Stimulated activated naive B cell treated with anti-CD40 and anti-IgM and Interleukin-4, amounts not matched to agents 10 μg/mL and 1 μg/mL and 100 μg/mL, for 72 hours (primary cell): ENCODE measurements at regions not wholly inside any gene's neighbourhood (a gene's known extent, or its start where the extent isn't known, plus 50 kb on each side); places are given as distances from the start of the nearest gene placed in this dataset.

Experiments
- ATAC-seq, 2 donors: fragments of 150-1000 bp; cut with Tn5 transposase; replicated peaks; 2 replicates each; pipeline ENCODE4 v1.10.0; 2021; ENCODE audit warnings: moderate library complexity in 1 of 2
- DNase-seq: peaks from one replicate; pipeline ENCODE4 v3.0.0; 2021
- H3K27ac Mint-ChIP-seq: one replicate; pipeline ENCODE4 v1.8.0; 2022; ENCODE audit warnings: mild to moderate bottlenecking, mixed read lengths
- H3K27me3 Mint-ChIP-seq, 2 donors: one replicate each; pipeline ENCODE4 v1.8.0; 2022; ENCODE audit warnings: mixed read lengths in 2 of 2
- H3K36me3 Mint-ChIP-seq, 2 donors: one replicate each; pipeline ENCODE4 v1.8.0; 2022; ENCODE audit warnings: mixed read lengths in 2 of 2, mild to moderate bottlenecking in 1 of 2
- H3K4me1 Mint-ChIP-seq, 2 donors: one replicate each; pipeline ENCODE4 v1.8.0; 2022; ENCODE audit warnings: mixed read lengths in 2 of 2, mild to moderate bottlenecking in 1 of 2
- H3K4me3 Mint-ChIP-seq, 2 donors: one replicate each; pipeline ENCODE4 v1.8.0; 2022; ENCODE audit warnings: mild to moderate bottlenecking in 2 of 2, mixed read lengths in 2 of 2, moderate library complexity in 1 of 2
- H3K9me3 Mint-ChIP-seq, 2 donors: one replicate each; pipeline ENCODE4 v1.8.0; 2022; ENCODE audit warnings: mixed read lengths in 2 of 2, mild to moderate bottlenecking in 1 of 2

DNA sequence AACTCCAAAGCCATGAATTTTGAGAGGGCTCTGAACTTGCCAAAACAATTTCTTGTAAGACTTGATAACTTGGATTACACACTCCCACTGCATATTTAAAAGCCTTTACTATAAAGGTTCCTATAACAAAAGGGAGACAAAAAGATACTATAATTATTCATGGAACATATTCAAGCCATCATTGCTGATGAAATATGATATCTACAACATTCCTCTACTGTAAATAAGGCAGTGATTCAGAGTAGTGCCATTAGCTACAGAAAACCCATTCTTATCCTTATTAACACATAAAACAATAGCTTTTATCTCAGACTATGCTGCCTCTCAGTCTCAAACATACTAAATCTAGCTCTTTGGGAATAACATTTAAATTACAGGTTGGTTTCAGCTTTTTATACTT lies 675.5 kb upstream of the CXADR start:
- Mint-ChIP-seq H3K4me1 (no peaks in the 10 kb centered on the region), H3K27ac (no peak overlapping the region), H3K36me3 (no peaks in the 10 kb centered on the region), H3K27me3 (no peaks in the 10 kb centered on the region), H3K4me3 (no peak overlapping the region), H3K9me3 (peaks cover 0 to 1% of the 10 kb centered on the region in 2 donors)
- DNase-seq = no peak
- ATAC-seq = no peak

DNA sequence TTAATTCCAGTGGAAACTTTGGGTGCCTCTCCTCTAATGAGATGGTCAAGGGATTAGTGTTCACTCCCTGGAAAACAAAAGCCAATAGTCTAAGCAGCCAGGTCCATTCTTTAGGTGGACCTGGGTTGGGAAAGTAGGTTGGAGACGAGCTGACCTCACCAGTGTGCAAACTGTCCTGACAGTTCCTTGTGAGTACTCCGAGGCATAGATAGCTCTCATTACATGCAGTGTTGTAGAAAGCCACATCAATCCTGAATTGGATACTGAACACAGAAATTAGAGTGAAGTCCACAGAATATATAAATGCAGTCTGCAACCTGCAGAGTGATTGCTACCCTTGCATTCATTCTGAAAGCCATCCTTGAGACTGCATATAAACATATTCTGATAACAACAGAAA lies 675.1 kb upstream of the CXADR start:
- Mint-ChIP-seq H3K4me1 (no peaks in the 10 kb centered on the region), H3K4me3 (no peak overlapping the region)

DNA sequence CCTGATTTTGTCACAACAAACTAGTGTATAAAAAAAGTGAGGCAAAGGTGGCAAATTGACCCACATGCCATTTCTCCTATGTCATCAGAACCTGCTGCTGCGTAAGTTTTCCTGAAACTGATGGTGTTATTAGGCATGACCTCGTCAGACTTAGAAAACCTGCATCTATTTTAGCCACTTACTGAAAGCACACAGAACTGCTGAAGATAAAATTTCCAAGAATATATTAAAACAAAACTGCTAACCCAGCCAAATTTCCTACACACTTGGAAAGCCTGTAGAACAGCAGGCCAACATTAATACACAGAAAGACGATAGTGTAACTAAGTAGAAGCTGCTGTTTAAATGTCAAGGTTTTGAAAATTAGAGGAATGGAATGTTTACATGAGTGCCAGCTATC lies 674.5 kb upstream of the CXADR start:
- no peak overlapping the region for H3K27ac Mint-ChIP-seq
- no peak overlapping the region for H3K4me3 Mint-ChIP-seq
- no peaks in the 10 kb centered on the region for H3K27me3 Mint-ChIP-seq
- H3K36me3 Mint-ChIP-seq = no peaks in the 10 kb centered on the region
- ATAC-seq (no peak), DNase-seq (no peak)
- no peaks in the 10 kb centered on the region for H3K4me1 Mint-ChIP-seq
- H3K9me3 Mint-ChIP-seq = peaks cover 0 to 1% of the 10 kb centered on the region in 2 donors

More for the DNA sequence above, 675.1 kb upstream of the CXADR start:
- Mint-ChIP-seq H3K27me3 (no peaks in the 10 kb centered on the region), H3K27ac (no peak overlapping the region), H3K36me3 (no peaks in the 10 kb centered on the region), H3K9me3 (peaks cover 0 to 1% of the 10 kb centered on the region in 2 donors)
- DNase-seq (no peak), ATAC-seq (no peak)

DNA sequence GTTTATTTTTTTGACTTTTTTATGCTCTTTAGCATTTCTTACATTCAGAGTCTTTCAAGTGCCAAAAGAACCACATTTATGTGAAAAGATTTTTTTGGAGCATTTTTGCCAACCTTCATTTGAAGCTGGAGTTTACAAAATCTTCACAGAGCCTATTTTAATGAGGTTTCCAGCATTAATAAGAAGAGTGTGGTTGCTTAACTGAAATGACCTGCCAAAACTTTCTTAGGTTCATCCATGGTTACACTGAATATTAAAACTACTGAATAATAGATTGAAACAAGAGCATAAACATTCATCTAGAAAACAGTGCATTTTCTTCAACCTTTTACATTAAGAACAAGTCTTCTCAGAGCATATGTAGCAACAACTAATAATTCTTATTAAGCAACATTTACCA lies 672.3 kb upstream of the CXADR start:
- Mint-ChIP-seq H3K9me3 (no peaks in the 10 kb centered on the region), H3K4me3 (no peak overlapping the region), H3K27ac (no peak overlapping the region), H3K27me3 (no peaks in the 10 kb centered on the region), H3K36me3 (no peaks in the 10 kb centered on the region), H3K4me1 (no peaks in the 10 kb centered on the region)
- DNase-seq (no peak), ATAC-seq (no peak)

DNA sequence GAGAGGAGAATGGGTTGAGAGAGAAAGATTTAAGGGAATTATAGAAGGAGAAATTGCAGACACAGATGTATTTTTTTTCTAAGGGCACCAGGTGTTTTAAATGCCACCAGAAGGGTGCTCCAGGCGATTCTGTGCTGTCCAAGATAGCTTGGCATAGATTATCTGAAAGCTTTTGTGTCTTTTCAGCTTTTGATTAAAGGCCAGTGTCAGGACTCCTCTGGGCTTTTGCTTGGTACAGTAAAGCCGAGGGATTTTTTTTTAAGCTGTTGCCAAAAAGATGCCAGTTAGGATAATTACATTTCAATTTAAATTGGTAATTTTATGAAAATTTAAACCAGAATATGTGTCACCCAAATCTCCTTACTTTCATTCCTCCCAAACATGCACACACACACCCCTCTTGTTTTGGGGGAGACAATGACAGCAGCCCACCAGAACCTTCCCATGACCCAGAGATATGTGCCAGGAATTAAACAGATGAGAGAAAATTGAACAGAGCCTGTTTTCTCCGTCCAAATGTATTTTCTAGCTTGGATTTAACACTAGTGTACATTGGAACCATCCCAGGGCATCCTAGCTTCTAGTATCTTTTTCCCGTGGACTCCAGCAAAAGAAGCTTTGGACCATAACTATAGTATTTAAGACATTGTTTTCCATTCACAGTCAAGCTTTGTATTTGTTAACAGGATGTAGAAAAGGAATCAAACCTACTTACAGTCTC lies 670.7 kb upstream of the CXADR start:
- ATAC-seq = no peak
- no peaks in the 10 kb centered on the region for H3K27me3 Mint-ChIP-seq
- H3K4me3 Mint-ChIP-seq = no peak overlapping the region
- no peaks in the 10 kb centered on the region for H3K4me1 Mint-ChIP-seq
- H3K9me3 Mint-ChIP-seq = no peaks in the 10 kb centered on the region
- no peaks in the 10 kb centered on the region for H3K36me3 Mint-ChIP-seq
- no peak overlapping the region for H3K27ac Mint-ChIP-seq
- DNase-seq = no peak

DNA sequence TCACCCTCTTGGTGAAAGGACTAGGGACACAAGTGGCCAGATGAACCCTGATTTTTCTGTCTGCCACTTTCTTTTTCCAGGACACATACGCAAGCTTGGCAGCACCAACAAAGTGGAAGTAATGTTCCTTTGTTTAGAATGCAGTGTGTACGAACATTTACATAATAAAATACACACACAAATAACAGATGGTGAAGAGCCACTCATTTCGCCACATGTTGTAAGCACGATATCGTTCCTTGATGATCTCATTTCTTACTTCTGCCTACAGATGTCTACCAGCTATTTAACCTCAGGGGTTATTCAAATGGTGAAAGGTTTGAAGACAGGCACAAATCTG lies 670.2 kb upstream of the CXADR start:
- Mint-ChIP-seq H3K27me3 (no peaks in the 10 kb centered on the region), H3K4me3 (no peak overlapping the region), H3K36me3 (no peaks in the 10 kb centered on the region), H3K9me3 (no peaks in the 10 kb centered on the region), H3K4me1 (no peaks in the 10 kb centered on the region), H3K27ac (no peak overlapping the region)
- ATAC-seq (no peak), DNase-seq (no peak)

DNA sequence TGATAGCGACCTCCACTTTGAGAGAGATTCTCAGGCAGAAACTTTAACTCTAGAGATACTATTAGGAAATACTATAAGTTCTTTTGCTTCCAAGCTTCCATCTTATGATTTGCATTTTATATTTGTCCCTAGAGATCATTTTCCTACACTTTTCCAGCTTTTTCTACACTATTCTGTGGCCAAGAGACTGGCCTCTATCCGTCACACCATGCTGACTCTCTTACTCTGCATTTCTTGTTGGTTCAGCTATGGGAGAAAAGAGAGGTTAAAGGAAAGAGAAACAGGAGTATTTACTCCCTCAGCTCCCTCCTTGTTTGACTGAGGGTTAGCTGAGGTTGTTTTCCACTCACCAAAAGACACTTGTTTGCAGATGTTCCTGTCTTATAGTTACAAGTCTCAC lies 665.6 kb upstream of the CXADR start:
- no peaks in the 10 kb centered on the region for H3K9me3 Mint-ChIP-seq
- H3K36me3 Mint-ChIP-seq = no peaks in the 10 kb centered on the region
- DNase-seq (no peak), ATAC-seq (no peak)
- H3K27me3 Mint-ChIP-seq = no peaks in the 10 kb centered on the region
- no peak overlapping the region for H3K27ac Mint-ChIP-seq
- no peak overlapping the region for H3K4me3 Mint-ChIP-seq
- no peaks in the 10 kb centered on the region for H3K4me1 Mint-ChIP-seq

DNA sequence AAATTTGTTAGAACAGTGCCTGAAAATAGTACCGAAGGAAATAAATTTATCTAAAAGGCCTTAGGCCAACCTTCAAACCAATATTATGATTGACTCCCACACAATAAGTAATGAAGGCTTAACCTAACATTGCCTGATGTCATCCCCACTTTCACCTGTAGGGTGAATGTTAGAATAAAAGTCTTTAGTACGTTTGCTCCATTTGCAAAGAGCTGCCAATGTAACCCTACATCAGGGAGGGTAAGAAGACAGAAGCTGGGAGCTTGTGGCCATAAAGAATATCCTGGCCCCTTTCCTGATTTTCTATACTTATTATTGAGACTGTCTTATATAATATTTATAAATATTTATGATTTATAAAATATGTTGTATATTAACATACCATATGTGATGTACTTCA lies 661.8 kb upstream of the CXADR start:
- Mint-ChIP-seq H3K27me3 (no peaks in the 10 kb centered on the region), H3K36me3 (no peaks in the 10 kb centered on the region), H3K9me3 (peaks cover 4 to 6% of the 10 kb centered on the region in 2 donors), H3K27ac (no peak overlapping the region), H3K4me1 (no peaks in the 10 kb centered on the region), H3K4me3 (no peak overlapping the region)
- DNase-seq (no peak), ATAC-seq (no peak)

DNA sequence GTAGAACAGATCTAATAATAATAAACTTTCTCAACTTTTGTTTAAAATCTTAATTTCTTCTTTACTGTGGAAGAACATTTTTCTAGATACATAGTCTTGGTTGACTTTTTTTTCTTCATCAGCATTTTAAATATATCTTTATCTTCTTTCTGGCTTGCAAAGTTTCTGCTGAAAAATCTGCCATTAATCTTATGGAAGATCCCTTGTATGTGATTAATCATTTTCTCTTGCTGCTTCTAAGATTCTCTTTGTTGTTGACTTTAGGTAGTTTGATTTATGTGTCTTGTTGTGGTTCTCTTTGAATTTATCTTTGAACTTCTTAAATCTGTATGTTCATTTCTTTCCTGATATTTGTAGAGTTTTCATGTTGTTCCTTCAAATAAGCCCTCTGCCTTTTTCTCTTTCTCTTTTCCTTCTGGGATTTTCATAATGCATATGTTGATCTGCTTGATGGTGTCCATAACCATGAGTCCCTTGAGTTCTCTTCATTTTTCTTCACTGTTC lies 657.6 kb upstream of the CXADR start:
- Mint-ChIP-seq H3K9me3 (peaks cover 7 to 10% of the 10 kb centered on the region in 2 donors), H3K4me1 (no peaks in the 10 kb centered on the region)

DNA sequence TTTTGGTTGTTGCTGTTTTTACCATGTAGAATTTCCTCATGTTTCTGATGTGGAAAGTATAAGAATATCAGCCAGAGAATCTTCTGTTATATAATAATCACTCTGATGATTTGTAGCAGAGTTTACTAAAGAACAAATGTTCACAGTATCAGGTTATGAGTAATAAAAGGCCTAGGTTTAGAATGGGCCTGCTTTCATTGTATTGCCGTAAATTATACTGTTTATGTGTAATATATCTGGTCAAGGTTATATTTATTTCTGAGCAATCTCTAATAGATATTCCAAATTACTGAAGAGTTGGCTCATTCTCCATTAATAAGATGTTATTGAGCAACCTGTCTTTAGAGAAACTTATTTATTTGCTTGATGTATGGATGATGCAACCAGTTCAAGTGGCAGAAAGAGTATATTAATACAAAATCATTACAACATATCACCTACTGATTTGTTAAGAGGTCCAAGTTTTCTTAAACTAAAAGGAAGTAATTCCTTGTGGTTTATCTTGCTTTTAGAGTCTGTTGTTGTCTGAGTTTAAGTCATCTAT lies 649.4 kb upstream of the CXADR start:
- peaks cover 0 to 2% of the 10 kb centered on the region in 2 donors for H3K9me3 Mint-ChIP-seq
- H3K27me3 Mint-ChIP-seq = no peaks in the 10 kb centered on the region
- DNase-seq (no peak), ATAC-seq (no peak)
- H3K27ac Mint-ChIP-seq = no peak overlapping the region
- no peaks in the 10 kb centered on the region for H3K36me3 Mint-ChIP-seq
- no peaks in the 10 kb centered on the region for H3K4me1 Mint-ChIP-seq
- H3K4me3 Mint-ChIP-seq = no peak overlapping the region

More for the DNA sequence above, 657.6 kb upstream of the CXADR start:
- H3K36me3 Mint-ChIP-seq = no peaks in the 10 kb centered on the region
- H3K27ac Mint-ChIP-seq = no peak overlapping the region
- no peak for ATAC-seq
- H3K4me3 Mint-ChIP-seq = no peak overlapping the region
- H3K27me3 Mint-ChIP-seq = no peaks in the 10 kb centered on the region
- no peak for DNase-seq

DNA sequence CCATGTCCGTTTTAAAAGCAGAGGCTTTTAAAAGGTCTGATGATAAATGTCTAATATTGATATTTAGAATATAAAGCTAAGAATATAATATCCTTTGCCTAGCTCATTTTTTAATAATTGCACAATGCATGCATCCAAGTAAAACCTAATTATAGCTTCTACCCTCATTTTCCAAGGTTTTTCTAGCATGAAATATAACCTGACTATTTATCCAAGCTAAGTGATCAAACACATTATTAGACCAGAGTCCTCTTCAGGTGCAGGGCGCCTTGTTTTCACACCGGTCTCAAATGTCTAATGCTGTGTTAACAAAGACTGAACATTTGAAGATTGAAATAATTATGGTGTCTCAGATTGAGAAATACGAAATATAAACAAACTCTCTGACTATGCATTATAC lies 648.9 kb upstream of the CXADR start:
- ATAC-seq = no peak
- no peaks in the 10 kb centered on the region for H3K27me3 Mint-ChIP-seq
- H3K27ac Mint-ChIP-seq = no peak overlapping the region
- no peak overlapping the region for H3K4me3 Mint-ChIP-seq
- no peak for DNase-seq
- no peaks in the 10 kb centered on the region for H3K36me3 Mint-ChIP-seq
- peaks cover 0 to 2% of the 10 kb centered on the region in 2 donors for H3K9me3 Mint-ChIP-seq
- no peaks in the 10 kb centered on the region for H3K4me1 Mint-ChIP-seq

DNA sequence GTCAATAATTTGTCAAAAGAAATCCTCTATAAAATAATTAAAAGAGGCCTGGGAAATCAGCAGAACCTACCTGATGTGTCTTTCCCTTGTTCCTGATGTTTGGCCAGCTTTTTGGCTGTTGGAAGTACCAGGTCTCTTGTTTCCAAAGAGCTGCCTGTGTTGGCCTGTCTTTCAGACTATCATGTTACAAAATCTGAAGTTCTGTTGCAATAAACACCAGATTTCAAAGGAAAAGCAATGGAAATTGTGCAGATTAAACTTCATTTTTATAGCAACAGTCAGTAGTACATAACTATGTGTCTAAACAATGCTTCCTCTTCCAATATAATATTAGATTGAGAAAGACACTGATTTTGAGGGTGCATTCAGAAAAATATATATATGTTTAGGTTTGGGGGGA lies 647.2 kb upstream of the CXADR start:
- Mint-ChIP-seq H3K4me1 (no peaks in the 10 kb centered on the region), H3K9me3 (peaks cover 0 to 1% of the 10 kb centered on the region in 2 donors), H3K27me3 (no peaks in the 10 kb centered on the region), H3K4me3 (no peak overlapping the region), H3K36me3 (no peaks in the 10 kb centered on the region), H3K27ac (no peak overlapping the region)
- DNase-seq (no peak), ATAC-seq (no peak)

DNA sequence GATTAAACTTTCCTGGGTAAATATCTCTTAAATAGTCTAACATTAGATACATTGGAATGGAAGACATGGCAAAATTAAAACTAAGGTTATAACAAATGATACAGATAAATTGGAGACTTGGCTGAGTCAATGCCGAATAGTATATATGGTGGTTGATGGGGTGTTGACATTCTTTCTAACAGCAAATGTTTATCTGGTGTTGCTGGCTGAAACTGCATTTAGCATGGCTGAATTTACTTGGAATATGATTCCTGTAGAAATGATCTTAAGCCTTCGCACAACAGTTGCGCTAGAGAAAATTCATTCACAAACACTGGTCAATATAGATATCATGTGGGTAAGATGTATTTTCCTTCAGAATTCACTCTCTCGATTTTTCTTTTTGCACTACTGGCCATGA lies 646.0 kb upstream of the CXADR start:
- DNase-seq (no peak), ATAC-seq (no peak)
- H3K27ac Mint-ChIP-seq = no peak overlapping the region
- H3K36me3 Mint-ChIP-seq = no peaks in the 10 kb centered on the region
- H3K4me3 Mint-ChIP-seq = no peak overlapping the region
- H3K27me3 Mint-ChIP-seq = no peaks in the 10 kb centered on the region
- no peaks in the 10 kb centered on the region for H3K4me1 Mint-ChIP-seq
- H3K9me3 Mint-ChIP-seq = peaks cover 0 to 1% of the 10 kb centered on the region in 2 donors

DNA sequence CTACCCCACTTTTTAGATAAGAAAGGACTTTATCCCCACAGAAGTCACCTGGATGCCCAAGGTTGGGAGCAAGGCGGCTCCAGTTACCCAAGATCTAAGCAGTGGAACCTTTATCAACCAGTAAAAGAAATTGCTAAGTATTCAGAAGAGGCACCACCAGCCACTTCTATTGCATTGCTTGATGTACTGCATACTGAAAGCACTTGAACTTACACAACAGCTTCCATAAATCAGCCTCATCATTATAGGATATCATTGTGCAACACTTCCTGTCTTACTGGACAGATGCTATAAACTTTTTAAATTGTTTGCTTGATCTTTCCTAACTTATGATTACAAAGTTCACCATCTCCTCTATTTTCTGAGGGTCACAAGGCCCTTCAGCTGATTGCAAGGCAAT lies 642.7 kb upstream of the CXADR start:
- no peak overlapping the region for H3K27ac Mint-ChIP-seq

DNA sequence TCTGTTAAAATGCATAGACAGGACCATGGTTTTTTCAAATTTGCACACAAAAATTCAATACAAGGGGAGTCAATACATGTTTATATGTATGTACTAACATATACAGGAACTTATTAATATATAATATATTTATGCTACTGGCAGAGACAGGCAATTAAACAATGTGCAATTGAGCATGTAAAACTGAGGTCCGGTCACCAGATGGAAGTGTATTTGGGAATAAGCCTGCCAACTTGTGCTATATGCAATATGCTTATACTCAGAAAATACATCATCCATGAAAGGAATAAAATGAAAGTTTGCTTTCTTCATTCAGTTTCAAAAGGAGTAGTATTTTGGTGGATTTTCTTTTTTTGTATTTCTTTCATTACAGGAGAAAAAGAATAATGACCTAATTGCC lies 640.2 kb upstream of the CXADR start:
- Mint-ChIP-seq H3K36me3 (no peaks in the 10 kb centered on the region), H3K9me3 (peaks cover 0 to 6% of the 10 kb centered on the region in 2 donors), H3K27ac (no peak overlapping the region), H3K4me3 (no peak overlapping the region), H3K4me1 (no peaks in the 10 kb centered on the region), H3K27me3 (no peaks in the 10 kb centered on the region)
- ATAC-seq (no peak), DNase-seq (no peak)

More for the DNA sequence above, 642.7 kb upstream of the CXADR start:
- Mint-ChIP-seq H3K4me1 (no peaks in the 10 kb centered on the region), H3K4me3 (no peak overlapping the region), H3K27me3 (no peaks in the 10 kb centered on the region), H3K9me3 (peaks cover 0 to 3% of the 10 kb centered on the region in 2 donors), H3K36me3 (no peaks in the 10 kb centered on the region)
- ATAC-seq (no peak), DNase-seq (no peak)
